Keratinocyte (primary cell): ENCODE measurements at regions not wholly inside any gene's neighbourhood (a gene's known extent, or its start where the extent isn't known, plus 50 kb on each side); places are given as distances from the start of the nearest gene placed in this dataset.

Experiments used
- DNase-seq: peaks from one replicate; pipeline ENCODE4 v3.0.0-alpha.2; 2011; ENCODE audit warnings: low read depth, missing footprints, low spot score
- FAIRE-seq: peaks from 2 replicates; lab custom pipeline; 2011; peaks lifted over from hg19 to GRCh38; lab: Jason Lieb, UNC
- H2AFZ ChIP-seq: 2 replicates; pipeline ENCODE4 v1.6.0; 2012; ENCODE audit warnings: low read length, control low read depth, inconsistent platforms; ENCODE audit not compliant: control insufficient read depth
- H3K27ac ChIP-seq: 2 replicates; pipeline ENCODE4 v1.5.1; 2011; ENCODE audit warnings: low read length; ENCODE audit not compliant: control insufficient read depth, insufficient read depth
- H3K27me3 ChIP-seq: 3 replicates; pipeline ENCODE4 v1.6.0; 2011; ENCODE audit warnings: low read length; ENCODE audit not compliant: control insufficient read depth, insufficient read depth; ENCODE audit errors: extremely low read depth
- H3K36me3 ChIP-seq, 2 experiments: 2 replicates in 1 of 2; 3 replicates in 1 of 2; pipeline ENCODE4 v1.5.1; 2011; ENCODE audit warnings: low read length in 2 of 2, mild to moderate bottlenecking in 1 of 2; ENCODE audit not compliant: control insufficient read depth in 2 of 2, insufficient read depth in 2 of 2; ENCODE audit errors: extremely low read depth in 1 of 2
- H3K4me1 ChIP-seq: 3 replicates; pipeline ENCODE4 v1.5.1; 2011; ENCODE audit warnings: low read length; ENCODE audit not compliant: control insufficient read depth, insufficient read depth; ENCODE audit errors: extremely low read depth
- H3K4me2 ChIP-seq: 3 replicates; pipeline ENCODE4 v1.6.0; 2011; ENCODE audit warnings: low read depth, low read length; ENCODE audit not compliant: control insufficient read depth, insufficient read depth; ENCODE audit errors: extremely low read depth
- H3K4me3 ChIP-seq, 3 experiments: fragments of 200-600 bp in 1 of 3; sonication (generic) in 1 of 3; 2 replicates in 2 of 3; 3 replicates in 1 of 3; pipeline ENCODE4 v1.5.1; 2011 to 2016; ENCODE audit warnings: low read length in 3 of 3, mild to moderate bottlenecking in 3 of 3, control low read depth in 2 of 3, inconsistent platforms in 1 of 3, low read depth in 1 of 3, mixed read lengths in 1 of 3, mixed run types in 1 of 3, moderate library complexity in 1 of 3; ENCODE audit not compliant: control insufficient read depth in 2 of 3, insufficient read depth in 2 of 3; ENCODE audit errors: extremely low read depth in 1 of 3
- H3K79me2 ChIP-seq: 2 replicates; pipeline ENCODE4 v1.6.0; 2012; ENCODE audit warnings: low read length; ENCODE audit not compliant: control insufficient read depth, insufficient read depth
- H3K9ac ChIP-seq: 3 replicates; pipeline ENCODE4 v1.6.0; 2011; ENCODE audit warnings: low read length; ENCODE audit not compliant: control insufficient read depth, insufficient read depth; ENCODE audit errors: extremely low read depth
- H3K9me1 ChIP-seq: 3 replicates; pipeline ENCODE4 v1.6.0; 2011; ENCODE audit warnings: low read length; ENCODE audit not compliant: control insufficient read depth, insufficient read depth; ENCODE audit errors: extremely low read depth
- H3K9me3 ChIP-seq: 2 replicates; pipeline ENCODE4 v1.5.1; 2012; ENCODE audit warnings: low read depth, low read length; ENCODE audit not compliant: control insufficient read depth
- H4K20me1 ChIP-seq: 3 replicates; pipeline ENCODE4 v1.6.0; 2011; ENCODE audit warnings: low read length; ENCODE audit not compliant: control insufficient read depth, insufficient read depth; ENCODE audit errors: extremely low read depth
- CTCF ChIP-seq, 3 experiments: IDR thresholded peaks in 1 of 3; conservative IDR thresholded peaks in 1 of 3; optimal IDR thresholded peaks in 1 of 3; 2 replicates in 2 of 3; 3 replicates in 1 of 3; pipeline versions ENCODE3 to v1.5.1; 2011; ENCODE audit warnings: low read length in 3 of 3, mild to moderate bottlenecking in 3 of 3, moderate library complexity in 2 of 3, control low read depth in 1 of 3, inconsistent platforms in 1 of 3; ENCODE audit not compliant: insufficient read depth in 2 of 3; ENCODE audit errors: extremely low read depth in 1 of 3
- EZH2 ChIP-seq: IDR thresholded peaks from one replicate; pipeline ENCODE4 v1.6.1; 2012; ENCODE audit warnings: inconsistent platforms, mild to moderate bottlenecking, low read length, moderate library complexity
- dilution Hi-C: fragments of 300-500 bp; cut with MboI; formaldehyde crosslinking; loops from one replicate; pipeline ENCODE4 v1.7.0; 2020; ENCODE audit warnings: low sequenced_read_pairs; ENCODE audit not compliant: extremely low pct_ligation_motif_present

- H3K4me2 ChIP-seq = no peak overlapping the region
- H3K9ac ChIP-seq = no peak overlapping the region
- H3K27ac ChIP-seq = no peak overlapping the region
- no peaks in the 10 kb centered on the region for H3K27me3 ChIP-seq
- DNase-seq = no peak
- no peaks in the 10 kb centered on the region for H4K20me1 ChIP-seq
- no peaks in the 10 kb centered on the region for H3K4me1 ChIP-seq
- H3K79me2 ChIP-seq = no peaks in the 10 kb centered on the region
- no peaks in the 10 kb centered on the region for H3K9me3 ChIP-seq
- H3K4me3 ChIP-seq = no peak overlapping the region
- dilution Hi-C loops = no loop called here
- H3K9me1 ChIP-seq = no peaks in the 10 kb centered on the region
- no peak for FAIRE-seq
- no peak overlapping the region for H2AFZ ChIP-seq
- TF ChIP-seq EZH2 (no peak), CTCF (optimal IDR thresholded peaks at IDR 0.05 in 1 of 3, IDR thresholded peaks at IDR 0.05 in 1 of 3, conservative IDR thresholded peaks at IDR 0.05 in 1 of 3; ENCODE audit: extremely low read depth in 1 of 3, insufficient read depth in 2 of 3, low read length in 3 of 3) (no peak)
- no peaks in the 10 kb centered on the region for H3K36me3 ChIP-seq
Observed at GRCh38 chr15:100786901-100787566, 92.6 kb upstream of the ALDH1A3 start.

GRCh38 chr15:100787567-100788417, 91.8 kb upstream of the ALDH1A3 start:
- no peak overlapping the region for H3K4me3 ChIP-seq
- H3K9ac ChIP-seq = no peak overlapping the region
- TF ChIP-seq EZH2 = no peak
- no peak for TF ChIP-seq CTCF (optimal IDR thresholded peaks at IDR 0.05 in 1 of 3, IDR thresholded peaks at IDR 0.05 in 1 of 3, conservative IDR thresholded peaks at IDR 0.05 in 1 of 3; ENCODE audit: extremely low read depth in 1 of 3, insufficient read depth in 2 of 3, low read length in 3 of 3)
- no peaks in the 10 kb centered on the region for H3K27me3 ChIP-seq
- no peaks in the 10 kb centered on the region for H3K4me1 ChIP-seq
- DNase-seq (no peak), FAIRE-seq (no peak)
- H2AFZ ChIP-seq = no peak overlapping the region
- no peaks in the 10 kb centered on the region for H4K20me1 ChIP-seq
- H3K79me2 ChIP-seq = no peaks in the 10 kb centered on the region
- H3K9me3 ChIP-seq = no peaks in the 10 kb centered on the region
- H3K36me3 ChIP-seq = no peaks in the 10 kb centered on the region
- dilution Hi-C loops = no loop called here
- no peaks in the 10 kb centered on the region for H3K9me1 ChIP-seq
- H3K27ac ChIP-seq = no peak overlapping the region
- no peak overlapping the region for H3K4me2 ChIP-seq
